T47D (cell line): ENCODE measurements at regions not wholly inside any gene's neighbourhood (a gene's known extent, or its start where the extent isn't known, plus 50 kb on each side); places are given as distances from the start of the nearest gene placed in this dataset.

ENCODE experiments used
- DNase-seq, 2 experiments: peaks; one replicate each; pipeline versions ENCODE4 v3.0.0 to v3.0.0-alpha.2; 2011 to 2012; ENCODE audit warnings: low read depth in 1 of 2, low spot score in 1 of 2
- JUND ChIP-seq: IDR thresholded peaks from 2 replicates; pipeline ENCODE4 v1.6.1; 2012; ENCODE audit warnings: low read depth
- in situ Hi-C: cut with HindIII; loops from 2 replicates; pipeline ENCODE4 v1.10.0; 2016; ENCODE audit warnings: low sequenced_read_pairs, low pct_unique_long_range_greater_than_20kb

GRCh38 chr22:33221568-33221967 lies 163.4 kb upstream of the SYN3 start:
- in situ Hi-C loops = no loop called here
- no peak for DNase-seq
- no peak for TF ChIP-seq JUND

- no peak for TF ChIP-seq JUND
- no peak for DNase-seq
- in situ Hi-C loops = no loop called here
These were observed 162.4 kb upstream of the SYN3 start for GRCh38 chr22:33220476-33221080.

GRCh38 chr22:33219648-33220384 lies 161.6 kb upstream of the SYN3 start:
- TF ChIP-seq JUND = no peak
- no peak for DNase-seq
- in situ Hi-C loops = no loop called here

- TF ChIP-seq JUND = no peak
- DNase-seq = no peak
- in situ Hi-C loops = no loop called here
These were observed 155.3 kb upstream of the SYN3 start for GRCh38 chr22:33213383-33214075.

GRCh38 chr22:33209930-33210784 lies 152.0 kb upstream of the SYN3 start:
- TF ChIP-seq JUND = no peak
- in situ Hi-C loops = no loop called here
- peak; percentile 33 to 42 for DNase-seq

- TF ChIP-seq JUND = no peak
- no peak for DNase-seq
- in situ Hi-C loops = no loop called here
These were observed 146.2 kb upstream of the SYN3 start for GRCh38 chr22:33204408-33204807.

- in situ Hi-C loops = no loop called here
- no peak for TF ChIP-seq JUND
- DNase-seq = no peak
These were observed 144.3 kb upstream of the SYN3 start for GRCh38 chr22:33202455-33202854.

- no peak for TF ChIP-seq JUND
- in situ Hi-C loops = no loop called here
- DNase-seq = no peak
These were observed 136.4 kb upstream of the SYN3 start for GRCh38 chr22:33194529-33195077.

GRCh38 chr22:33192156-33192555 lies 134.0 kb upstream of the SYN3 start:
- TF ChIP-seq JUND = no peak
- in situ Hi-C loops = no loop called here
- DNase-seq = no peak

GRCh38 chr22:33188326-33188725 lies 130.1 kb upstream of the SYN3 start:
- in situ Hi-C loops = no loop called here
- no peak for TF ChIP-seq JUND
- DNase-seq = no peak

GRCh38 chr22:33186816-33187215 lies 128.6 kb upstream of the SYN3 start:
- no peak for DNase-seq
- in situ Hi-C loops = no loop called here
- no peak for TF ChIP-seq JUND

- TF ChIP-seq JUND = no peak
- DNase-seq = no peak
- in situ Hi-C loops = no loop called here
These were observed 122.2 kb upstream of the SYN3 start for GRCh38 chr22:33180356-33180755.
